ENCODE measurements at regions not wholly inside any gene's neighbourhood (a gene's known extent, or its start where the extent isn't known, plus 50 kb on each side); places are given as distances from the start of the nearest gene placed in this dataset.

DNA sequence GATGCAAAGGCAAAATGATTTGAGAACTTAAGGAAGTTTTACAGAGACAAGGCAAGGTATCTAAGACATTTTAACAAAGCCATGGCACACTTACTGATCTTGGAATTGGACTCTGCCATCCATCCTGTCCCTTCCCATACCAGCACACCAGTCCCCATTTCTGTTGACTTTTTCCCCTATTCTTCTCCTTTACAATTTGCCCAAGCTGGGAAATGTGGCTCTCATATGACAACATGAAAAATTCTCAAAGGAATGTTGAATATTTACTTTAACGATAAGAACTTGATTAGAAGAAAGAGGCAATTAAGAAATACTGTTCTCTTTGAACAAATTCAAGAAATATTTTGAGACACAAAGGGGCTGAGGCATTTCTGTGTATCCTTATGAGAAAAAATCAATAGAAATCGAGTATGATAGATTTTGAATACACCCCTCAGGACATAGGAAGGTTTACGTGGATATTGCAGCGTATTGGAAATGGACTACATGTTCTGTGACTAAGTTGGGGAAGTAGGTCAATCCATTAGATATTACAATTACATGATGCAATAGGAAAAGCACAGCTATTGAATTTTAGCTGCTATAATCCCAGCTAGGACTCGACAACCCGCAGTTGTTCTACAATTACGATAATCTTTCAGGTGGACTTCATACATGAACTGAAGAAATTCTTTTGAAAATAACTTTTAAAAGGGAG lies 201.6 kb downstream of the TRIB2 start:
- TF ChIP-seq, protein P1, sequence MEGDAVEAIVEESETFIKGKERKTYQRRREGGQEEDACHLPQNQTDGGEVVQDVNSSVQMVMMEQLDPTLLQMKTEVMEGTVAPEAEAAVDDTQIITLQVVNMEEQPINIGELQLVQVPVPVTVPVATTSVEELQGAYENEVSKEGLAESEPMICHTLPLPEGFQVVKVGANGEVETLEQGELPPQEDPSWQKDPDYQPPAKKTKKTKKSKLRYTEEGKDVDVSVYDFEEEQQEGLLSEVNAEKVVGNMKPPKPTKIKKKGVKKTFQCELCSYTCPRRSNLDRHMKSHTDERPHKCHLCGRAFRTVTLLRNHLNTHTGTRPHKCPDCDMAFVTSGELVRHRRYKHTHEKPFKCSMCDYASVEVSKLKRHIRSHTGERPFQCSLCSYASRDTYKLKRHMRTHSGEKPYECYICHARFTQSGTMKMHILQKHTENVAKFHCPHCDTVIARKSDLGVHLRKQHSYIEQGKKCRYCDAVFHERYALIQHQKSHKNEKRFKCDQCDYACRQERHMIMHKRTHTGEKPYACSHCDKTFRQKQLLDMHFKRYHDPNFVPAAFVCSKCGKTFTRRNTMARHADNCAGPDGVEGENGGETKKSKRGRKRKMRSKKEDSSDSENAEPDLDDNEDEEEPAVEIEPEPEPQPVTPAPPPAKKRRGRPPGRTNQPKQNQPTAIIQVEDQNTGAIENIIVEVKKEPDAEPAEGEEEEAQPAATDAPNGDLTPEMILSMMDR (IDR thresholded peaks at IDR 0.05; ENCODE audit: insufficient read depth, low read length, poor library complexity, severe bottlenecking), result no peak
- TF ChIP-seq EZH2phosphoT487 (conservative IDR thresholded peaks at IDR 0.05; ENCODE audit: low read length), result no peak
